ENCODE measurements at regions not wholly inside any gene's neighbourhood (a gene's known extent, or its start where the extent isn't known, plus 50 kb on each side); places are given as distances from the start of the nearest gene placed in this dataset.

DNA sequence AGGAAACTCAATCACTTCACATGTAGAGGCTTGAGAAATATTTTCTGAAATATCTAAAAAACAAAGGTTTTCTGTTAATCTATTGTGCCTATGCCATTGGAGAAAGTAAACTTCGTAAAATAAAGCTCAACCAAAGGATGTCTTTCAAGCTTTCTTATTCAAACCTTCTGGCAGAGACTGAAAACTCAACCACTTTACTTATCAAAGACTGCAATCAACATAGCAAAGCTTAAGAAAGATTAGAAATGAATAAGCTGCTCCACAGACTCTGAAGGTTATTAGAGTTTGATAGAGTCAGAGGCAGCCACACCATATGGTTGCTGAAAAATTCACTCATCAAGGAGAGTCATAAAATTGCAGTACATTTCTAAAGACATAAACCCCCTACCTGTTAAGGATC lies 245.8 kb upstream of the MEOX2 start:
- H3K27me3 ChIP-seq (ENCODE audit: insufficient read depth, low read length, poor library complexity): no peaks in the 10 kb centered on the region
- H3K9me3 ChIP-seq (ENCODE audit: insufficient read depth, low read length, severe bottlenecking): no peaks in the 10 kb centered on the region
- H3K4me2 ChIP-seq (ENCODE audit: insufficient read depth, low read length): no peak overlapping the region
- H3K79me2 ChIP-seq (ENCODE audit: insufficient read depth, low read length): no peaks in the 10 kb centered on the region
- H3K4me1 ChIP-seq (ENCODE audit: insufficient read depth, low read length): no peaks in the 10 kb centered on the region
- ATAC-seq (ENCODE audit: insufficient read depth, low read depth) (no peak), DNase-seq (no peak)
- TF ChIP-seq, protein P1, sequence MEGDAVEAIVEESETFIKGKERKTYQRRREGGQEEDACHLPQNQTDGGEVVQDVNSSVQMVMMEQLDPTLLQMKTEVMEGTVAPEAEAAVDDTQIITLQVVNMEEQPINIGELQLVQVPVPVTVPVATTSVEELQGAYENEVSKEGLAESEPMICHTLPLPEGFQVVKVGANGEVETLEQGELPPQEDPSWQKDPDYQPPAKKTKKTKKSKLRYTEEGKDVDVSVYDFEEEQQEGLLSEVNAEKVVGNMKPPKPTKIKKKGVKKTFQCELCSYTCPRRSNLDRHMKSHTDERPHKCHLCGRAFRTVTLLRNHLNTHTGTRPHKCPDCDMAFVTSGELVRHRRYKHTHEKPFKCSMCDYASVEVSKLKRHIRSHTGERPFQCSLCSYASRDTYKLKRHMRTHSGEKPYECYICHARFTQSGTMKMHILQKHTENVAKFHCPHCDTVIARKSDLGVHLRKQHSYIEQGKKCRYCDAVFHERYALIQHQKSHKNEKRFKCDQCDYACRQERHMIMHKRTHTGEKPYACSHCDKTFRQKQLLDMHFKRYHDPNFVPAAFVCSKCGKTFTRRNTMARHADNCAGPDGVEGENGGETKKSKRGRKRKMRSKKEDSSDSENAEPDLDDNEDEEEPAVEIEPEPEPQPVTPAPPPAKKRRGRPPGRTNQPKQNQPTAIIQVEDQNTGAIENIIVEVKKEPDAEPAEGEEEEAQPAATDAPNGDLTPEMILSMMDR (IDR thresholded peaks at IDR 0.05; ENCODE audit: borderline replicate concordance, extremely low read depth, low read length, poor library complexity, severe bottlenecking): no peak
- TF ChIP-seq EZH2 (IDR thresholded peaks at IDR 0.05; ENCODE audit: borderline replicate concordance, low read depth, low read length, severe bottlenecking): no peak
- H3K27ac ChIP-seq (ENCODE audit: low read length): no peak overlapping the region
- H4K20me1 ChIP-seq (ENCODE audit: insufficient read depth, low read length): no peaks in the 10 kb centered on the region
- no peaks in the 10 kb centered on the region for H3K36me3 ChIP-seq (ENCODE audit: insufficient read depth, low read length)
- H2AFZ ChIP-seq (ENCODE audit: low read depth, low read length): no peak overlapping the region
- H3K9ac ChIP-seq (ENCODE audit: low read depth, low read length): no peak overlapping the region
- H3K4me3 ChIP-seq (ENCODE audit: low read depth in 1 of 2, low read length in 2 of 2): no peak overlapping the region

DNA sequence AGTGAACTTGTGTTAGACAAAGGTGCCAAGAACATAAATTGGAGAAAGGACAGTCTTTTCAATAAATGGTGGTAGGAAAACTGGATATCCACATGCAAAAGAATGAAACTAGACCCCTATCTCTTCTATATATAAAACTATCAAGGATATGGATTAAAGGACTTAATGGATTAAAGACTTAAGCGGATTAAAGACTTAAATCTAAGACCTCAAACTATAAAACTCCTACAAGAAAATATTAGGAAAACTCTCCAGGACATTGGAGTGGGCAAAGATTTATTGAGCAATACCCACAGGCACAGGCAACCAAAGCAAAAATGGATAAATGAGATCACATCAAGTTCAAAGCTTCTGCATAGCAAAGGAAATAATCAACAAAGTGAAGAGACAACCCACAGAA lies 242.9 kb upstream of the MEOX2 start:
- Histone ChIP-seq H3K79me2 (ENCODE audit: insufficient read depth, low read length) (no peaks in the 10 kb centered on the region), H3K9ac (ENCODE audit: low read depth, low read length) (no peak overlapping the region), H3K4me2 (ENCODE audit: insufficient read depth, low read length) (no peak overlapping the region), H4K20me1 (ENCODE audit: insufficient read depth, low read length) (no peaks in the 10 kb centered on the region), H3K27ac (ENCODE audit: low read length) (no peak overlapping the region), H3K4me1 (ENCODE audit: insufficient read depth, low read length) (no peaks in the 10 kb centered on the region), H2AFZ (ENCODE audit: low read depth, low read length) (no peak overlapping the region), H3K27me3 (ENCODE audit: insufficient read depth, low read length, poor library complexity) (no peaks in the 10 kb centered on the region), H3K4me3 (ENCODE audit: low read depth in 1 of 2, low read length in 2 of 2) (no peak overlapping the region), H3K36me3 (ENCODE audit: insufficient read depth, low read length) (no peaks in the 10 kb centered on the region), H3K9me3 (ENCODE audit: insufficient read depth, low read length, severe bottlenecking) (no peaks in the 10 kb centered on the region)
- DNase-seq (no peak), ATAC-seq (ENCODE audit: insufficient read depth, low read depth) (no peak)
- TF ChIP-seq, protein P1 (IDR thresholded peaks at IDR 0.05; ENCODE audit: borderline replicate concordance, extremely low read depth, low read length, poor library complexity, severe bottlenecking): no peak
- TF ChIP-seq EZH2 (IDR thresholded peaks at IDR 0.05; ENCODE audit: borderline replicate concordance, low read depth, low read length, severe bottlenecking): no peak

DNA sequence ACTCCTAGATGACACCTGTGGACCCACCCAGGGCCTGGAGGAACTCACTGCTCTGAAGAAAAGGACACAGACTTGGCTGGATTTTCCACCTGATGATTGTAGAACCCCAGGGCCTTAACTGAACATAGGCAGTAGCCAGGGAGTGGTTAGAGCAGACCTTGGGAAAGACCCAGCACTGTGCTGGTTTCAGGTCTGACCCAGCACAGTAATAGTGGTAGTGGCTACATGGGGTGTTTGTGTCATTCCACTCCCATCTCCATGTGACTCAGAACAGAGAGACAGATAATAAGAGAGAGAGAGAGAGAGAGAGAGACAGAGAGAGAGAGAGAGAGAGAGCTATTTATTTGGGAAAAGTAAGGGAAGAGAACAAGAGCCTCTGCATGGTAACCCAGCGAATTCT lies 239.1 kb upstream of the MEOX2 start:
- no peaks in the 10 kb centered on the region for H4K20me1 ChIP-seq (ENCODE audit: insufficient read depth, low read length)
- H3K36me3 ChIP-seq (ENCODE audit: insufficient read depth, low read length): no peaks in the 10 kb centered on the region
- H2AFZ ChIP-seq (ENCODE audit: low read depth, low read length): no peak overlapping the region
- H3K27me3 ChIP-seq (ENCODE audit: insufficient read depth, low read length, poor library complexity): no peaks in the 10 kb centered on the region
- no peak overlapping the region for H3K4me3 ChIP-seq (ENCODE audit: low read depth in 1 of 2, low read length in 2 of 2)
- no peaks in the 10 kb centered on the region for H3K79me2 ChIP-seq (ENCODE audit: insufficient read depth, low read length)
- no peak overlapping the region for H3K4me2 ChIP-seq (ENCODE audit: insufficient read depth, low read length)
- DNase-seq (no peak), ATAC-seq (ENCODE audit: insufficient read depth, low read depth) (no peak)
- no peaks in the 10 kb centered on the region for H3K9me3 ChIP-seq (ENCODE audit: insufficient read depth, low read length, severe bottlenecking)
- TF ChIP-seq, protein P1 (IDR thresholded peaks at IDR 0.05; ENCODE audit: borderline replicate concordance, extremely low read depth, low read length, poor library complexity, severe bottlenecking): no peak
- TF ChIP-seq EZH2 (IDR thresholded peaks at IDR 0.05; ENCODE audit: borderline replicate concordance, low read depth, low read length, severe bottlenecking): no peak
- H3K27ac ChIP-seq (ENCODE audit: low read length): no peak overlapping the region
- H3K4me1 ChIP-seq (ENCODE audit: insufficient read depth, low read length): no peaks in the 10 kb centered on the region
- no peak overlapping the region for H3K9ac ChIP-seq (ENCODE audit: low read depth, low read length)

DNA sequence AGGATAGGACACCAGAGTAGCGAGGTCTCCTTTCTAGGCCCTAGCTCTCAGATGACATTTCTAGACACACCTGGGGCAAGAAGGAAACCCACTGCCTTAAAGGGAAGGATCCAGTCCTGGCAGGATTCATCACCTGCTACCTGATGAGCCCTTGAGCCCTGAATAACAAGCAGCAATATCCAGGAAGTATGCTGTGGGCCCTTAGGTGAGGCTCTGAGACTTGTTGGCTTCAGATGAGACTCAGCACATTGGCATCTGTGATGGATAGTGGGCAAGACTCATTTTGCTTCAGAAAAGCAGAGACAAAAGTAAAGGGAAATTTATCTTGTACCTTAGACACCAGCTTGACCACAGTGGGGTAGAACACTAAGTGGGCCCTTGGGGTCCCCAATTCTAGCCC lies 238.4 kb upstream of the MEOX2 start:
- Histone ChIP-seq H3K4me3 (ENCODE audit: low read depth in 1 of 2, low read length in 2 of 2) (no peak overlapping the region), H3K9ac (ENCODE audit: low read depth, low read length) (no peak overlapping the region), H2AFZ (ENCODE audit: low read depth, low read length) (no peak overlapping the region), H3K36me3 (ENCODE audit: insufficient read depth, low read length) (no peaks in the 10 kb centered on the region), H3K4me2 (ENCODE audit: insufficient read depth, low read length) (no peak overlapping the region), H3K27ac (ENCODE audit: low read length) (no peak overlapping the region), H3K79me2 (ENCODE audit: insufficient read depth, low read length) (no peaks in the 10 kb centered on the region), H4K20me1 (ENCODE audit: insufficient read depth, low read length) (no peaks in the 10 kb centered on the region), H3K9me3 (ENCODE audit: insufficient read depth, low read length, severe bottlenecking) (no peaks in the 10 kb centered on the region), H3K4me1 (ENCODE audit: insufficient read depth, low read length) (no peaks in the 10 kb centered on the region), H3K27me3 (ENCODE audit: insufficient read depth, low read length, poor library complexity) (no peaks in the 10 kb centered on the region)
- TF ChIP-seq EZH2 (IDR thresholded peaks at IDR 0.05; ENCODE audit: borderline replicate concordance, low read depth, low read length, severe bottlenecking): no peak
- DNase-seq (no peak), ATAC-seq (ENCODE audit: insufficient read depth, low read depth) (no peak)
